Trophoblast cell (in vitro differentiated cells and primary cell): ENCODE measurements at regions not wholly inside any gene's neighbourhood (a gene's known extent, or its start where the extent isn't known, plus 50 kb on each side); places are given as distances from the start of the nearest gene placed in this dataset.

Experiments used
- DNase-seq, 2 donors: peaks; one replicate each; pipeline ENCODE4 v3.0.0-alpha.2; 2016
- H2AFZ ChIP-seq: 2 replicates; pipeline ENCODE4 v1.6.1; 2013; ENCODE audit warnings: low read length, moderate library complexity, mild to moderate bottlenecking; ENCODE audit not compliant: insufficient read depth, poor library complexity
- H2AK5ac ChIP-seq: 2 replicates; pipeline ENCODE4 v1.6.1; 2013; ENCODE audit warnings: mild to moderate bottlenecking, low read length
- H2BK120ac ChIP-seq: 2 replicates; pipeline ENCODE4 v1.6.1; 2013; ENCODE audit warnings: low read length, mild to moderate bottlenecking, moderate library complexity; ENCODE audit not compliant: insufficient read depth, poor library complexity
- H2BK12ac ChIP-seq: 2 replicates; pipeline ENCODE4 v1.6.1; 2013; ENCODE audit warnings: mild to moderate bottlenecking, low read length, moderate library complexity
- H2BK5ac ChIP-seq: 2 replicates; pipeline ENCODE4 v1.6.1; 2013; ENCODE audit warnings: low read length, low read depth, moderate library complexity, mild to moderate bottlenecking; ENCODE audit not compliant: poor library complexity
- H3K14ac ChIP-seq: 2 replicates; pipeline ENCODE4 v1.6.1; 2013; ENCODE audit warnings: mild to moderate bottlenecking, low read length
- H3K18ac ChIP-seq: 2 replicates; pipeline ENCODE4 v1.6.1; 2013; ENCODE audit warnings: mild to moderate bottlenecking, low read length
- H3K23ac ChIP-seq: 2 replicates; pipeline ENCODE4 v1.6.1; 2013; ENCODE audit warnings: low read length
- H3K27ac ChIP-seq: 2 replicates; pipeline ENCODE4 v1.5.1; 2013; ENCODE audit warnings: low read depth, mild to moderate bottlenecking, inconsistent platforms, low read length, moderate library complexity
- H3K27me3 ChIP-seq: 2 replicates; pipeline ENCODE4 v1.6.1; 2013; ENCODE audit warnings: inconsistent platforms, mild to moderate bottlenecking, low read length, moderate library complexity; ENCODE audit not compliant: insufficient read depth
- H3K36me3 ChIP-seq, 2 experiments: 1 replicate in 1 of 2; 2 replicates in 1 of 2; pipeline ENCODE4 v1.6.1; 2013; ENCODE audit warnings: low read length in 2 of 2, mild to moderate bottlenecking in 2 of 2, moderate library complexity in 1 of 2; ENCODE audit not compliant: insufficient read depth in 2 of 2, control insufficient read depth in 1 of 2
- H3K4ac ChIP-seq: 2 replicates; pipeline ENCODE4 v1.6.1; 2013; ENCODE audit warnings: low read depth, mild to moderate bottlenecking, low read length, moderate library complexity
- H3K4me1 ChIP-seq, 2 experiments: 1 replicate in 1 of 2; 2 replicates in 1 of 2; pipeline ENCODE4 v1.6.1; 2013; ENCODE audit warnings: low read length in 2 of 2, mild to moderate bottlenecking in 2 of 2, moderate library complexity in 1 of 2; ENCODE audit not compliant: insufficient read depth in 2 of 2, control insufficient read depth in 1 of 2
- H3K4me2 ChIP-seq: 2 replicates; pipeline ENCODE4 v1.6.1; 2013; ENCODE audit warnings: inconsistent platforms, mild to moderate bottlenecking, low read length, moderate library complexity
- H3K4me3 ChIP-seq: 2 replicates; pipeline ENCODE4 v1.5.1; 2013; ENCODE audit warnings: mild to moderate bottlenecking, low read depth, low read length, inconsistent platforms
- H3K79me1 ChIP-seq: one replicate; pipeline ENCODE4 v1.6.1; 2013; ENCODE audit warnings: low read length
- H3K79me2 ChIP-seq: 2 replicates; pipeline ENCODE4 v1.6.1; 2013; ENCODE audit warnings: low read length, mild to moderate bottlenecking; ENCODE audit not compliant: control insufficient read depth, insufficient read depth, poor library complexity
- H3K9ac ChIP-seq: 2 replicates; pipeline ENCODE4 v1.6.1; 2013; ENCODE audit warnings: mild to moderate bottlenecking, low read length
- H3K9me3 ChIP-seq: 2 replicates; pipeline ENCODE4 v1.6.1; 2013; ENCODE audit warnings: low read depth, mild to moderate bottlenecking, control low read depth, inconsistent platforms, low read length; ENCODE audit not compliant: insufficient read depth
- H4K12ac ChIP-seq: 2 replicates; pipeline ENCODE4 v1.6.1; 2013; ENCODE audit warnings: low read depth, mild to moderate bottlenecking, low read length, moderate library complexity
- H4K8ac ChIP-seq: 2 replicates; pipeline ENCODE4 v1.6.1; 2013; ENCODE audit warnings: low read depth, mild to moderate bottlenecking, low read length, moderate library complexity
- H4K91ac ChIP-seq: one replicate; pipeline ENCODE4 v1.6.1; 2013; ENCODE audit warnings: low read depth, mild to moderate bottlenecking, low read length, moderate library complexity
- WGBS: extraction: QIAGEN DNeasy Blood & Tissue Kit; methylation state at CpG from one replicate; pipeline ENCODE4 v1.1.7; 2013; ENCODE audit warnings: missing lambda C conversion rate; ENCODE audit not compliant: insufficient read length, insufficient coverage; ENCODE audit errors: extremely low coverage; 5-methylcytosine and 5-hydroxymethylcytosine counted together

DNA sequence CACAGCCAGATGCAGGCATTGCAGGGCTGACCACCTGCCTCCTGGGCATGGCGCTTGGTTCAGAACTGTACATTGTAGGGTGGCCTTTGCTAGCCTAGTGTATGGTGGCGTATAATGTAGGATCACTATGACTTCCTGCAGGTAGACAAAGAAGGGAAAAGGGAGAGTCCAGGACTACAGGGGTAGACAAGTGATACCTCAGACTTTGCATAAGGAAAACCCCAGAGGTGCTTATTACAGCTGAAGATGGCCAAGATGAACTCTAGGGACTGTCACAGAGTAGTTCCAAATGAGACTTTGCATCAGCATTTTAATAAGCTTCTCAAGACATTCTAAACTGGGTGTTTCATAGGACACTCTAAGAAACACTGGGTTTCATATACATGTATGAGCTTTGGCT, 116.4 kb upstream of the PUDP start:
- no peak overlapping the region for H3K4ac ChIP-seq
- H4K12ac ChIP-seq, result no peak overlapping the region
- peaks cover under 1 to 2% of the 10 kb centered on the region in 2 experiments for H3K36me3 ChIP-seq
- no peak overlapping the region for H3K4me3 ChIP-seq
- no peak overlapping the region for H2BK120ac ChIP-seq
- no peak overlapping the region for H4K8ac ChIP-seq
- H3K27me3 ChIP-seq, result no peaks in the 10 kb centered on the region
- no peak overlapping the region for H3K23ac ChIP-seq
- no peak overlapping the region for H3K9ac ChIP-seq
- no peak overlapping the region for H3K4me2 ChIP-seq
- H3K14ac ChIP-seq, result no peak overlapping the region
- H2AFZ ChIP-seq, result no peak overlapping the region
- H3K4me1 ChIP-seq, result no peaks in the 10 kb centered on the region
- H2BK5ac ChIP-seq, result no peak overlapping the region
- no CpG with 5 or more reads among the region's 2 CpGs for WGBS
- no peak overlapping the region for H3K18ac ChIP-seq
- no peak overlapping the region for H2AK5ac ChIP-seq
- no peaks in the 10 kb centered on the region for H3K79me1 ChIP-seq
- H3K9me3 ChIP-seq, result no peaks in the 10 kb centered on the region
- no peak overlapping the region for H3K27ac ChIP-seq
- no peak overlapping the region for H2BK12ac ChIP-seq
- no peak for DNase-seq
- H4K91ac ChIP-seq, result no peak overlapping the region
- H3K79me2 ChIP-seq, result no peaks in the 10 kb centered on the region

DNA sequence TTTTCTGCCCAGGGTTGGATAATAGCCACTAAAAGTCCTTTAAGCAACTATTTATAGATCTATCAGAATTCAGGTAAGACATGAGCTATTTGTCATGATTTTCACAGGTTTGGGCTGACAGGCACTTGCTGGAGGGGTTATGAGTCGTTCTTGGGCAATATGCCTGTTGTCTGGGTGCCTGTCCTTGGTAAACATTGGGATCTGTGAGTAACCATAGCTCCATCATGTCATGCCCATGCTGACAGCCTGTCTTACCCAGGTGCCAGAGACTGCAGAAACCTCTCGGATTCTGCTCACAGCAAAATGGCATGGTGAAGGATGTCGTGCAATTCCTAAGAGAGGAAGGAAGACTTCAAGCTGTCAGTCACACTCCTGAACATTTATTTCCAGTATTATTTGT, 116.0 kb upstream of the PUDP start:
- H3K14ac ChIP-seq, result no peak overlapping the region
- no peak overlapping the region for H3K27ac ChIP-seq
- DNase-seq, result no peak
- H3K4me2 ChIP-seq, result no peak overlapping the region
- WGBS, result no CpG with 5 or more reads among the region's 3 CpGs
- H3K79me2 ChIP-seq, result no peaks in the 10 kb centered on the region
- no peak overlapping the region for H2BK120ac ChIP-seq
- no peak overlapping the region for H3K4ac ChIP-seq
- no peaks in the 10 kb centered on the region for H3K4me1 ChIP-seq
- H2BK12ac ChIP-seq, result no peak overlapping the region
- H2AK5ac ChIP-seq, result no peak overlapping the region
- H4K8ac ChIP-seq, result no peak overlapping the region
- H2AFZ ChIP-seq, result no peak overlapping the region
- H3K9ac ChIP-seq, result no peak overlapping the region
- H3K23ac ChIP-seq, result no peak overlapping the region
- no peaks in the 10 kb centered on the region for H3K79me1 ChIP-seq
- H3K27me3 ChIP-seq, result no peaks in the 10 kb centered on the region
- no peak overlapping the region for H4K12ac ChIP-seq
- H3K9me3 ChIP-seq, result no peaks in the 10 kb centered on the region
- H3K4me3 ChIP-seq, result no peak overlapping the region
- no peak overlapping the region for H4K91ac ChIP-seq
- no peak overlapping the region for H2BK5ac ChIP-seq
- no peak overlapping the region for H3K18ac ChIP-seq
- peaks cover 2 to 5% of the 10 kb centered on the region in 2 experiments for H3K36me3 ChIP-seq

GRCh38 chrX:7263330-7263729, 115.4 kb upstream of the PUDP start:
- no peak for DNase-seq
- no peak overlapping the region for H4K12ac ChIP-seq
- H2BK120ac ChIP-seq, result no peak overlapping the region
- H3K27me3 ChIP-seq, result no peaks in the 10 kb centered on the region
- no peak overlapping the region for H3K14ac ChIP-seq
- H3K9me3 ChIP-seq, result no peaks in the 10 kb centered on the region
- no peak overlapping the region for H3K4ac ChIP-seq
- no peak overlapping the region for H3K23ac ChIP-seq
- no peaks in the 10 kb centered on the region for H3K79me2 ChIP-seq
- H2AFZ ChIP-seq, result no peak overlapping the region
- no peak overlapping the region for H2BK5ac ChIP-seq
- H4K91ac ChIP-seq, result no peak overlapping the region
- no peaks in the 10 kb centered on the region for H3K79me1 ChIP-seq
- H3K36me3 ChIP-seq, result peaks cover 2 to 5% of the 10 kb centered on the region in 2 experiments
- no peak overlapping the region for H4K8ac ChIP-seq
- H3K27ac ChIP-seq, result no peak overlapping the region
- no peak overlapping the region for H3K18ac ChIP-seq
- H3K4me1 ChIP-seq, result no peaks in the 10 kb centered on the region
- no peak overlapping the region for H2AK5ac ChIP-seq
- H2BK12ac ChIP-seq, result no peak overlapping the region
- H3K4me2 ChIP-seq, result no peak overlapping the region
- H3K4me3 ChIP-seq, result no peak overlapping the region
- no CpG with 5 or more reads among the region's 5 CpGs for WGBS
- H3K9ac ChIP-seq, result no peak overlapping the region

GRCh38 chrX:7262551-7262950, 114.6 kb upstream of the PUDP start:
- H3K4me3 ChIP-seq, result no peak overlapping the region
- no peak overlapping the region for H3K27ac ChIP-seq
- H2BK120ac ChIP-seq, result no peak overlapping the region
- no peak overlapping the region for H4K12ac ChIP-seq
- no peak overlapping the region for H3K4me2 ChIP-seq
- H3K23ac ChIP-seq, result no peak overlapping the region
- H3K14ac ChIP-seq, result no peak overlapping the region
- H3K27me3 ChIP-seq, result no peaks in the 10 kb centered on the region
- H4K8ac ChIP-seq, result no peak overlapping the region
- H3K79me2 ChIP-seq, result no peaks in the 10 kb centered on the region
- no peaks in the 10 kb centered on the region for H3K4me1 ChIP-seq
- no peak overlapping the region for H2AFZ ChIP-seq
- H3K9me3 ChIP-seq, result no peaks in the 10 kb centered on the region
- no peak for DNase-seq
- peaks cover 2 to 5% of the 10 kb centered on the region in 2 experiments for H3K36me3 ChIP-seq
- H3K18ac ChIP-seq, result no peak overlapping the region
- no peaks in the 10 kb centered on the region for H3K79me1 ChIP-seq
- H3K4ac ChIP-seq, result no peak overlapping the region
- no peak overlapping the region for H2AK5ac ChIP-seq
- H4K91ac ChIP-seq, result no peak overlapping the region
- no peak overlapping the region for H3K9ac ChIP-seq
- H2BK5ac ChIP-seq, result no peak overlapping the region
- H2BK12ac ChIP-seq, result no peak overlapping the region
